GM20000 (cell line): ENCODE measurements at regions not wholly inside any gene's neighbourhood (a gene's known extent, or its start where the extent isn't known, plus 50 kb on each side); places are given as distances from the start of the nearest gene placed in this dataset.

Experiments
- DNase-seq: peaks from one replicate; pipeline ENCODE4 v3.0.0; 2012; ENCODE audit warnings: low spot score
- TF ChIP-seq, protein P1 (sequence below): IDR thresholded peaks from 2 replicates; pipeline ENCODE4 v1.5.1; 2012; ENCODE audit warnings: mild to moderate bottlenecking, control low read depth; ENCODE audit errors: extremely low read depth, missing control alignments

DNA sequence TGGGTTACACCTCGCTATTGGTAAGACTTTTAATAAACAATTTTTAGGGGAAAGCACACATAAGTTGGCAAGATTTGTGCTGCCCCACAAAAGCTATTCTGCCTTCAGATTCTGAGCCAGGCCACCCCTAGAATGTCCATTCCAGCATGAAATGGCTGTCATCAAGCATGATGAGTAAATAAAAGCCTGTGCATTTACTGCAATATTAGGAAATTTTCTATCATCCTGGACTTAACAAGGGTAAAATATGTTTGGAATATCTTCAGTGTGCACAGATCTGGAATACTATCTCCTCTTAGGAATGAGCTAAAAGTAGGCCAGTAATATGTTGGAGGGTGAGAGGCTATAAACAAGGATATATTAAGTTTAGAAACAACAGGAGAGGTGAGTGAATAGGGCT lies 510.9 kb downstream of the ANKRD50 start:
- DNase-seq = no peak

DNA sequence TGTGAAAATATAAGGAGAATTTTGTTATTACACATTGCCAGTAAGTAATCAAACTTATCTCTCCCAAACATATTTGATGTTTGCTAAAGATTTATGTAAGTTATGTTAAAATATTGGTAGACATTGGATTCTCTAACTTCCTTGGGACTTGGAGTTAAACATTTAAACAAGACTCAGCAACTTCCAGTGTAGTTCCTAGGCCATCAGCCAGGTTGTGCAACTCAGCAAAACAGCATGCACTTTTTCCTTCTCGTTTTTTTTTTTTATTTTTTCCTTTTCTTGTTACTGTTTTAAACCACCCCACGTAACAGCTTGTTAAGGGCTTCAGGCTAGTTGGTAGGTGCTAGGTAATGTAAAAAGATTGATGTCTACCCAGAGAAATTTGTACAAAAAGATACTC lies 510.4 kb downstream of the ANKRD50 start:
- DNase-seq = no peak
- TF ChIP-seq, protein P1, sequence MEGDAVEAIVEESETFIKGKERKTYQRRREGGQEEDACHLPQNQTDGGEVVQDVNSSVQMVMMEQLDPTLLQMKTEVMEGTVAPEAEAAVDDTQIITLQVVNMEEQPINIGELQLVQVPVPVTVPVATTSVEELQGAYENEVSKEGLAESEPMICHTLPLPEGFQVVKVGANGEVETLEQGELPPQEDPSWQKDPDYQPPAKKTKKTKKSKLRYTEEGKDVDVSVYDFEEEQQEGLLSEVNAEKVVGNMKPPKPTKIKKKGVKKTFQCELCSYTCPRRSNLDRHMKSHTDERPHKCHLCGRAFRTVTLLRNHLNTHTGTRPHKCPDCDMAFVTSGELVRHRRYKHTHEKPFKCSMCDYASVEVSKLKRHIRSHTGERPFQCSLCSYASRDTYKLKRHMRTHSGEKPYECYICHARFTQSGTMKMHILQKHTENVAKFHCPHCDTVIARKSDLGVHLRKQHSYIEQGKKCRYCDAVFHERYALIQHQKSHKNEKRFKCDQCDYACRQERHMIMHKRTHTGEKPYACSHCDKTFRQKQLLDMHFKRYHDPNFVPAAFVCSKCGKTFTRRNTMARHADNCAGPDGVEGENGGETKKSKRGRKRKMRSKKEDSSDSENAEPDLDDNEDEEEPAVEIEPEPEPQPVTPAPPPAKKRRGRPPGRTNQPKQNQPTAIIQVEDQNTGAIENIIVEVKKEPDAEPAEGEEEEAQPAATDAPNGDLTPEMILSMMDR = no peak

More for the DNA sequence above, 510.9 kb downstream of the ANKRD50 start:
- TF ChIP-seq, protein P1 = no peak

DNA sequence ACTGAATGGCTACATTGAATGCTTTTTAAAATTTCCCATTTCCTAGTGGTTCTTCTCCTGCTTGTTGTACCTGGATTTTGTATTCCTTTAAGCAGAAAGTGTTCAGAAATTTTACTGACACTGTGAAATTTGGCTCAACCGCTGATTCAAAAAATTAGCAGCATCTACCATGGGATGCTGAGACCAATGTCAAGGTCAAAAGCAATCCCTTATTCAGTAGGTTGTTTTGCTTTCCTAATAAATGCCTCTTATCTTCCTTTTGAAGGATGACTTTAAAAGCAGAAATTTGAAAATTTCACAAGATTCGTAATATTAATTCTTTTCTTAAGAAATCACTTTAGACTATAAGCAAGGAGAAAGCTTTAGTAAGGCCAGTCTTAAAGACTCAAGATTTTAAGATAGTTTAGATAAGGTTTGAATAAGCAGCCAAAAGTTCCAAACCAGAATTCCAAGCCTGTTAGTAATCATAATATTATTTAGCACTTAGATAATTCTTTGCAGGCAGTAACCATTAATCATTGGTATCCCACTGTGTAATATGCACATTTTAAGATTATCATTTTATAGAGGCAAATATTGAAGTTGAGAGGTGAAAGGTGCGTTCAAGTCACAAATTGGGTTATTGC lies 508.8 kb downstream of the ANKRD50 start:
- DNase-seq = no peak
- TF ChIP-seq, protein P1 = no peak

DNA sequence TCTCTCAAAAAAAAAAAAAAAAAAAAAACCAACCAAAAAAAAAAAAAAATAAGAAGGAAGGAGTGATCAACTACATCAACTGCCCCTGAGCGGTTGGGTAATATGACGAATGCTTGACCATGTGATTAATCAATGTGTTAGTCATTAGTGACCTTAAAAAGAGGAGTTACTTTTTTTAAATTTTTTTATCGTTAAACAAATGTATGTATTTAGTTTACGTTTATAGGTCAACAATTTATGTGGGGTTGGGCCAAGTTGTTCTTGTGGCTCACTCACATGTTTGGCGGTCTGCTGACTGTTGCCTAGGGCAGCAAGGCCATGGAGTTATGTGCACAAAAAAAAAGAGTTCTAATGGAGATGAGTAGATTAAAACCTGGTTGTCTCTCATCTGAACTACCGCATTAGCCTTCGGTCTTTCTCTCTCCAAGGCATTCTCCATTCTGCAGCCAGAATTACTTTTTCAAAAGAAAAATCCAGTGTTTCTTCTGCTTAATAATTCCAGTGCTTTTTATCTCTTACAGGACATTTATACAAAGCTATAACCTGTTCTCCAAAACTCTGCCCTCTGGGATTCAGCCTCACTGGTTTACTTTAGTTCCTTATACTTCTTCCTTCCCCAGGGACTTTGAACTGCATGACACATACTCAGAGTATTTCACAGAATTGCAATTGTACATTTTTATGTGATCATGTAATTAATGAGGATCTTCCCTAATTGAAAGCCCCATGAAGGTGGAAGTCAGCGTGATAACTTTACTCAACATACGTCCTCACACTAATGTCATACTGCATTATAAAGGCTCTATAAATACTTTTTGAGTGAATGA lies 505.5 kb downstream of the ANKRD50 start:
- TF ChIP-seq, protein P1 = no peak
- DNase-seq = no peak

GRCh38 chr4:124209211-124209610 lies 503.3 kb downstream of the ANKRD50 start:
- TF ChIP-seq, protein P1 = no peak

GRCh38 chr4:124209626-124210025 lies 502.9 kb downstream of the ANKRD50 start:
- DNase-seq = no peak
- TF ChIP-seq, protein P1 = no peak

More at GRCh38 chr4:124209211-124209610, 503.3 kb downstream of the ANKRD50 start:
- DNase-seq = no peak

DNA sequence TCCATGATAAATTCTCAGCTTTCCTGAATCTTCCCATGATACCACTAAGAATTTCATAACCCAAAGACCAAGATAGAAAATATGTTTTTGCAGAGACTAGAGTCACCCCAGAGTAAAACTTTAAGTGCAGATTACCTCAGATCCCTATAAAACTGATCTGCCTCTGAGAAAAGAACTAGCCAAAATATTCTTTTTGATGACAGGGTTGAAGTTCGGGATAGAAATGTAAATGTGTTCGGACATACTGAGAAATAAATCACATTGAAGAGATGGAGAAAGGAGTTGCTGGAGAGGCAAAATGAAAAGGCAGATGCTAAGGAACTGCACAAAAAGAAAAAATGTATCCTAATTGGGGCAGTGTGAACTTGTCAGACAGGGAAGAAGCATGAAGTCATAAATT lies 501.8 kb downstream of the ANKRD50 start:
- TF ChIP-seq, protein P1 = no peak
- DNase-seq = no peak
